Activated CD4-positive, alpha-beta T cell treated with anti-CD3 and anti-CD28 coated beads, Interleukin-2, Interleukin-6, amounts not matched to agents 100 ng/mL and 50 ng/mL, durations not matched to agents 16 hours and 8 hours (primary cell): ENCODE measurements at regions not wholly inside any gene's neighbourhood (a gene's known extent, or its start where the extent isn't known, plus 50 kb on each side); places are given as distances from the start of the nearest gene placed in this dataset.

Experiments
- DNase-seq: peaks from one replicate; pipeline ENCODE4 v3.0.0-alpha.2; 2020

GRCh38 chr14:36245223-36245622 is 68.7 kb upstream of the PTCSC3 start:
- no peak for DNase-seq

- DNase-seq = no peak
These were observed 66.7 kb upstream of the PTCSC3 start for GRCh38 chr14:36243183-36243582.

- DNase-seq = no peak
These were observed 64.7 kb upstream of the PTCSC3 start for GRCh38 chr14:36241183-36241582.

- peak; percentile 25 for DNase-seq
These were observed 62.3 kb upstream of the PTCSC3 start for GRCh38 chr14:36238666-36239363.

GRCh38 chr14:36233217-36233616 is 56.7 kb upstream of the PTCSC3 start:
- no peak for DNase-seq

- DNase-seq = no peak
These were observed 52.7 kb upstream of the PTCSC3 start for GRCh38 chr14:36229262-36229661.

- no peak for DNase-seq
These were observed 51.3 kb upstream of the PTCSC3 start for GRCh38 chr14:36227802-36228201.

GRCh38 chr14:36227344-36227743 is 50.8 kb upstream of the PTCSC3 start:
- DNase-seq = no peak
